GM13977 (cell line): ENCODE measurements at regions not wholly inside any gene's neighbourhood (a gene's known extent, or its start where the extent isn't known, plus 50 kb on each side); places are given as distances from the start of the nearest gene placed in this dataset.

Experiments used
- DNase-seq: peaks from one replicate; pipeline ENCODE4 v3.0.0; 2012; ENCODE audit warnings: low spot score
- in situ Hi-C: fragments of 300-500 bp; cut with MboI; formaldehyde crosslinking; loops from one replicate; pipeline ENCODE4 v1.12.0; 2022; ENCODE audit warnings: low sequenced_read_pairs, low pct_unique_long_range_greater_than_20kb, mixed read lengths, inconsistent platforms; ENCODE audit not compliant: unreplicated experiment
- TF ChIP-seq, protein P1 (sequence below): IDR thresholded peaks from 2 replicates; pipeline ENCODE4 v1.5.1; 2012; ENCODE audit warnings: mild to moderate bottlenecking, control low read depth; ENCODE audit not compliant: insufficient read depth; ENCODE audit errors: extremely low read depth, missing control alignments

GRCh38 chr3:76147846-76148245 lies 362.5 kb upstream of the ZNF717 start:
- no peak for DNase-seq
- in situ Hi-C loops: no loop called here
- TF ChIP-seq, protein P1, sequence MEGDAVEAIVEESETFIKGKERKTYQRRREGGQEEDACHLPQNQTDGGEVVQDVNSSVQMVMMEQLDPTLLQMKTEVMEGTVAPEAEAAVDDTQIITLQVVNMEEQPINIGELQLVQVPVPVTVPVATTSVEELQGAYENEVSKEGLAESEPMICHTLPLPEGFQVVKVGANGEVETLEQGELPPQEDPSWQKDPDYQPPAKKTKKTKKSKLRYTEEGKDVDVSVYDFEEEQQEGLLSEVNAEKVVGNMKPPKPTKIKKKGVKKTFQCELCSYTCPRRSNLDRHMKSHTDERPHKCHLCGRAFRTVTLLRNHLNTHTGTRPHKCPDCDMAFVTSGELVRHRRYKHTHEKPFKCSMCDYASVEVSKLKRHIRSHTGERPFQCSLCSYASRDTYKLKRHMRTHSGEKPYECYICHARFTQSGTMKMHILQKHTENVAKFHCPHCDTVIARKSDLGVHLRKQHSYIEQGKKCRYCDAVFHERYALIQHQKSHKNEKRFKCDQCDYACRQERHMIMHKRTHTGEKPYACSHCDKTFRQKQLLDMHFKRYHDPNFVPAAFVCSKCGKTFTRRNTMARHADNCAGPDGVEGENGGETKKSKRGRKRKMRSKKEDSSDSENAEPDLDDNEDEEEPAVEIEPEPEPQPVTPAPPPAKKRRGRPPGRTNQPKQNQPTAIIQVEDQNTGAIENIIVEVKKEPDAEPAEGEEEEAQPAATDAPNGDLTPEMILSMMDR: no peak

GRCh38 chr3:76152028-76152427 lies 366.7 kb upstream of the ZNF717 start:
- TF ChIP-seq, protein P1: no peak
- in situ Hi-C loops: no loop called here
- DNase-seq: no peak

GRCh38 chr3:76161856-76162255 lies 376.5 kb upstream of the ZNF717 start:
- DNase-seq: no peak
- TF ChIP-seq, protein P1: no peak
- in situ Hi-C loops: no loop called here

- in situ Hi-C loops: no loop called here
- TF ChIP-seq, protein P1: no peak
- DNase-seq: no peak
Measured at GRCh38 chr3:76171647-76172046, 386.3 kb upstream of the ZNF717 start.

- TF ChIP-seq, protein P1: no peak
- DNase-seq: no peak
- in situ Hi-C loops: no loop called here
Measured at GRCh38 chr3:76177610-76178009, 392.3 kb upstream of the ZNF717 start.

- in situ Hi-C loops: no loop called here
- no peak for DNase-seq
- TF ChIP-seq, protein P1: no peak
Measured at GRCh38 chr3:76178412-76178811, 393.1 kb upstream of the ZNF717 start.

- TF ChIP-seq, protein P1: no peak
- in situ Hi-C loops: no loop called here
- DNase-seq: no peak
Measured at GRCh38 chr3:76181213-76181612, 395.9 kb upstream of the ZNF717 start.
